OCI-LY1 (cell line): ENCODE measurements at regions not wholly inside any gene's neighbourhood (a gene's known extent, or its start where the extent isn't known, plus 50 kb on each side); places are given as distances from the start of the nearest gene placed in this dataset.

Source experiments
- EZH2 ChIP-seq: fragments of 200-600 bp; sonication (generic), shearing (Covaris generic); IDR thresholded peaks from 2 replicates; pipeline ENCODE4 v1.8.0; 2017; ENCODE audit warnings: borderline replicate concordance, mixed run types, mild to moderate bottlenecking, antibody characterized with exemption, low read length, moderate library complexity, mixed read lengths
- TF ChIP-seq, protein P1 (sequence below): fragments of 200-600 bp; sonication (generic), shearing (Covaris generic); IDR thresholded peaks from 2 replicates; pipeline ENCODE4 v1.5.1; 2017; ENCODE audit warnings: mild to moderate bottlenecking, antibody characterized with exemption, low read length, moderate library complexity, mixed read lengths

DNA sequence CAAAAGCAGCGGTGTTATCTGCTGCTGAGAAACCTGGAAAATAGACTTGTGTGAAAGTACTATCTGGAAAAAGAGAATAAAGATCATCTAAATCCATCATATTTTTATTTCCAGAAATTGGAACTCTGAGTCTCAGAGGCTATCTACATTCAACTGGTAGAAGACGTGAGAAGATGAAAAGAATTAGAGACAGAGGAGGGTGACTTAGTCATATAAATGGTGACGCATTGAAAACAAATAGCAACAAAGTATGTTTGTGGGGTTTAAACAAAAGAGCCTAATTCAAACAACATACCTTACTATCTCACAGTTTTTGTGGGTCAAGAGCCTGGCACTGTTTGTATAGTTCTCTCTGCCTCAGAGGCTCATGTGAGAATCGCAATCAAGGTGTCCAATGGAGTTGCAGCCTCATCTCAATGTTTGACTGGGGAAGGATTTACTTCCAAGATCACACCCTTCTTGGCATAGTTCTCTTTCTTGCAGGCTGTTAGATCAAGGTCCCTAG lies 757.1 kb upstream of the SLC35B3 start:
- TF ChIP-seq, protein P1, sequence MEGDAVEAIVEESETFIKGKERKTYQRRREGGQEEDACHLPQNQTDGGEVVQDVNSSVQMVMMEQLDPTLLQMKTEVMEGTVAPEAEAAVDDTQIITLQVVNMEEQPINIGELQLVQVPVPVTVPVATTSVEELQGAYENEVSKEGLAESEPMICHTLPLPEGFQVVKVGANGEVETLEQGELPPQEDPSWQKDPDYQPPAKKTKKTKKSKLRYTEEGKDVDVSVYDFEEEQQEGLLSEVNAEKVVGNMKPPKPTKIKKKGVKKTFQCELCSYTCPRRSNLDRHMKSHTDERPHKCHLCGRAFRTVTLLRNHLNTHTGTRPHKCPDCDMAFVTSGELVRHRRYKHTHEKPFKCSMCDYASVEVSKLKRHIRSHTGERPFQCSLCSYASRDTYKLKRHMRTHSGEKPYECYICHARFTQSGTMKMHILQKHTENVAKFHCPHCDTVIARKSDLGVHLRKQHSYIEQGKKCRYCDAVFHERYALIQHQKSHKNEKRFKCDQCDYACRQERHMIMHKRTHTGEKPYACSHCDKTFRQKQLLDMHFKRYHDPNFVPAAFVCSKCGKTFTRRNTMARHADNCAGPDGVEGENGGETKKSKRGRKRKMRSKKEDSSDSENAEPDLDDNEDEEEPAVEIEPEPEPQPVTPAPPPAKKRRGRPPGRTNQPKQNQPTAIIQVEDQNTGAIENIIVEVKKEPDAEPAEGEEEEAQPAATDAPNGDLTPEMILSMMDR = no peak
- no peak for TF ChIP-seq EZH2
